Hepatocyte (in vitro differentiated cells): ENCODE measurements at regions not wholly inside any gene's neighbourhood (a gene's known extent, or its start where the extent isn't known, plus 50 kb on each side); places are given as distances from the start of the nearest gene placed in this dataset.

Experiments
- CTCF ChIP-seq: fragments of 200-600 bp; sonication (generic); IDR thresholded peaks from 2 replicates; pipeline ENCODE4 v1.5.1; 2016; ENCODE audit warnings: antibody characterized with exemption, mild to moderate bottlenecking; ENCODE audit not compliant: poor library complexity
- EZH2 ChIP-seq: fragments of 200-600 bp; sonication (generic); IDR thresholded peaks from 2 replicates; pipeline ENCODE4 v1.6.1; 2016; ENCODE audit warnings: antibody characterized with exemption, mild to moderate bottlenecking, borderline replicate concordance

- TF ChIP-seq EZH2, result no peak
- TF ChIP-seq CTCF, result no peak
These were observed 182.9 kb downstream of the BACH1 start for GRCh38 chr21:29481641-29482040.
